NOMO-1 treated with DMSO at 0.1 percent for 48 hours (cell line): ENCODE measurements at regions not wholly inside any gene's neighbourhood (a gene's known extent, or its start where the extent isn't known, plus 50 kb on each side); places are given as distances from the start of the nearest gene placed in this dataset.

Experiments used
- DNase-seq: peaks from one replicate; lab custom pipeline; 2025; ENCODE audit not compliant: unreplicated experiment; lab: John Stamatoyannopoulos, UW

- no peak for DNase-seq
Measured at GRCh38 chr2:104033399-104033798, 820.5 kb upstream of the POU3F3 start.

DNA sequence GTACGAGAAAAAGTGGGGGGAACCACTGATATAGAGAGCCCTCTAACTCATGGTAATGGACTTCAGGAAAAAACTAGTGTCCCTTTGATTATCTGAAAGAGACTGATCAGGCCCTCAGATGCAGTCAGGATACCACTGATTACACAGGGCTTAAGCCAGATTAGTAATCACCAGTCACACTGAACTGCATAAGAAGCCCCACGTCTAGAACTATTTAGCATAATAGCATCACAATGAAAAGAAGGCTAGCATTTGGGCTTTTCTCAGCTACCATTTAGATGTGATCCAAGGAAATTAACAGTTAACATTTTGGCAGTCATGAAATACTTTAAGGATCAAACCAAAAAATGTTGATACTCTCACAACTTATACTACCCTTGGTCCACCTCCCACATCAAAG lies 813.1 kb upstream of the POU3F3 start:
- no peak for DNase-seq

GRCh38 chr2:104041351-104041750 lies 812.6 kb upstream of the POU3F3 start:
- no peak for DNase-seq

- DNase-seq, result no peak
Measured at GRCh38 chr2:104043864-104044263, 810.1 kb upstream of the POU3F3 start.

DNA sequence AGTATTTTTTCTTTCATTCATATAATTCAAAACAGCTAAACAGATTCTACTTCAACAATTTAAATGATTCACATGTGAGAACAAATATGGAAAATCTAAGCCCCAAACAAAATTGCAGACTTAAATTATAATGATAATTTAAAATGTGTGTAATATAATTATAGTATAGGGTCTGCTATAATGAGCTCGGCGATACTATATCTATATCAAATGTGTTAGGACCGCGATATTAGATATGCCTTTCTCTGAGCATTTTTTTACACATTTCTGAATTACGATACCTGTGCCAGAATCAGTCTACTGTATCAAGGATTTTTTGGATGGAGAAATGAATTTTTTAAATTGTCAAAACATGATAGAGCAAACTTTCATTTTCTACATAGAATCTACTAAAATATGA lies 808.8 kb upstream of the POU3F3 start:
- DNase-seq, result no peak

DNA sequence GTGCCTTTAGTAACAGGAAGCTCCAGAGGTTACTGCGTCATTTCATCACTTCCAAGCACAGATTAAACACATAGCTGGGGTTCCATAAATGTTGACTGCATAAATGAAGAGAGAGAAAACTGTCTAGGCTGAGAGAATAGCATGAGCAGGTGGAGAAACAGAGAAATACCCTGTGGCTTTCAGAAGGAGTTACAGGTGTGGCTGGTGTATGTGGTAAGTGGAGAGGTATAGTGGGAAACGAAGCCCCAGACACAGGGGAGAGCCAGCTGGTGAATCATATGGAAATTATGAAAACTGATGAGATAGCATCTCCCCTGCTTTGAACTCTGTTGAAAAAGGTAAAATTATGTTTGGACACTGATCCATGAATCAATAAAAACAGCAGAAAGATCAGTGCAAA lies 807.4 kb upstream of the POU3F3 start:
- no peak for DNase-seq

- no peak for DNase-seq
Measured at GRCh38 chr2:104047516-104047915, 806.4 kb upstream of the POU3F3 start.

DNA sequence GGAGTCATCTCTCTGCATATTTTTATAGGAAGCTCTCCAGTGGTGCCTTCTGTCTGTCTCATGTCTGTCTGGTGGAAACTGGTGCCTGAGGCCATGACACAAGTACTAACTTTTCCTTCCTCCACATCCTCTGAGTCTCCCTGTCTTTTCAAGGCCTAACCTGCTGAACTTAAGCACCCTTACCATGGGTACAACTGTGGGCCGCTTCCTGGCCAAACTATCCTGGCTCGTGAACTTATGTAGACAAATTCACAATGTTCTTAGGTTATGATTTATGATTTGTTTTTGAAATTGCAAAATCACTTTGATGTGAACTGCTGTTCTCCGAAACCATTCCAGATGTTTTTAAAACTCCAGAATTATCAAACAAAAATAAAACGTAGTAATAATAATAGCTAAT lies 804.5 kb upstream of the POU3F3 start:
- DNase-seq, result no peak

GRCh38 chr2:104049981-104050380 lies 803.9 kb upstream of the POU3F3 start:
- DNase-seq, result no peak

GRCh38 chr2:104050656-104051242 lies 803.2 kb upstream of the POU3F3 start:
- no peak for DNase-seq

GRCh38 chr2:104051766-104052165 lies 802.1 kb upstream of the POU3F3 start:
- no peak for DNase-seq

DNA sequence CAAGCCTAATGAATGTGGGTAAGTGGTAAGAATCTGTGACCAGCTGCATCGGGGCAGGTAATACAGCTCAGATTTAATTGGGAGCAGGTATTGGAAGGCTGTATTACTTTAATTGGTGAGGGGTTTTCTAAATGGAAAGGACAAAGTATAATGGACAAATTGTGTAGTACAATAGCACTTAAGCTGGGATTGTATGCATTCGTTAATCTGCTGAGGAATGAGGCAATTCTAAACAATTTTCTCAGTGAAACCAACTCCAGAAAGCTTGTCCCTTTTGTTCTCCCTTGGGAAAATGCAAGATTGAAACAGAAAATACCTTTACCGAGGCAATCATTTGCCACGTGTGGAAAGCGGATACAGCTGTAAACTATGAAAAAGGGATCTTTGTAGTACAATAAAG lies 801.6 kb upstream of the POU3F3 start:
- DNase-seq, result no peak

GRCh38 chr2:104056451-104056850 lies 797.5 kb upstream of the POU3F3 start:
- DNase-seq, result no peak

- DNase-seq, result no peak
Measured at GRCh38 chr2:104068665-104069064, 785.2 kb upstream of the POU3F3 start.

DNA sequence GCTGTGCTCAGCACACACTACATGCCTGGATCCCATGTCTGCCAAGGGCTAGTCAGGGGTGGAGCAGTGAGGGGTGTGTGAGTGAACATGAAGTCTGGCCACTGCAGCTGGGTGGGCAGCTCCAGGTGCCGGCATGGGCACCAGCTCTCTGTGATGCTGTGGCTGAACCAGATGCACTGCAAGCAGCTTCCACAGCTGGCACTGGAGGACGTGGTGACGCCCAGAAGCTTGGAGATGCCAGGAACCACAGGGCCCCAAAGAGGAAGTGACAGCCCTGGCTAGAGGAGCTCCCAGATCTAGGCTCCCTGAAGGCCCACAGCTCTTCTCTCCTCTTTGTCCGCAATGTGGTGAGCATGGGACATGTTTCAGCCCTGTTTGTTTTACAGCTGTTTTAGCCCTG lies 776.3 kb upstream of the POU3F3 start:
- DNase-seq, result no peak

- no peak for DNase-seq
Measured at GRCh38 chr2:104078431-104079157, 775.3 kb upstream of the POU3F3 start.

DNA sequence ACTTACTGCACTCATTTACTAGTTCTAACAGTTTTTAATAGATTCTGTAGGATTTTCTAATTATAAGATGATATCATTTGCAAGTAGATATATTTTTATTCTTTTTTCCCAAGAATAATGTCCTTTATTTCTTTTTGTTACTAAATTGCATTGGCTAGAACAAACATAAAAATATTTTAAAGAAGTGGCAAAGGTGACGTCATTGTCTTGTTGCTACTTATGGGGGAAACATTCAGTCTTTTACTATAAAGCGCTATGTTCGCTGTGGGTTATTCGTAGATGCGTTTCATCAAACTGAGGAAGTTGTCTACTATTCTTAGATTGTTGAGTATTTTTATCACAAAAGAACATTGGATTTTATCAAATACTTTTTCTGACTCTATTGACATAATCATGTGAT lies 765.2 kb upstream of the POU3F3 start:
- no peak for DNase-seq

- no peak for DNase-seq
Measured at GRCh38 chr2:104090407-104090806, 763.5 kb upstream of the POU3F3 start.

GRCh38 chr2:104091894-104092293 lies 762.0 kb upstream of the POU3F3 start:
- DNase-seq, result no peak

GRCh38 chr2:104092886-104093285 lies 761.0 kb upstream of the POU3F3 start:
- DNase-seq, result no peak

DNA sequence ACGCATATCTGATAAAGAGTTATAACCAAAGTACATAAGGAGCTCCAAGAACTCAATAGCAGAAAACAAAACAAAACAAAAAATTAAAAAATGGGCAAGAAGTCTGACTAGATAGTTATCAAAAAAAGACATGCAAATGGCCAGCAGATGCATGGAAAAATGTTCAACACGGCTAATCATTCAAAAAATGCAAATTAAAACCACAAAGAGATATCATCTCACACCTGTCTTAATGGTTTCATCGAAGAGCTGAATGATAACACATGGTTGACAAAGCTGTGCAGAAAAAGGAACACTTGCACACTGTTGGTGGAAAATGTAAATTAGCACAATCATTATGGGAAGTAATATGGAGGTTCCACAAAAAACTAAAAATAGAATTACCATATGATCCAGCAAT lies 751.3 kb upstream of the POU3F3 start:
- DNase-seq, result no peak

GRCh38 chr2:104109356-104109755 lies 744.6 kb upstream of the POU3F3 start:
- no peak for DNase-seq

DNA sequence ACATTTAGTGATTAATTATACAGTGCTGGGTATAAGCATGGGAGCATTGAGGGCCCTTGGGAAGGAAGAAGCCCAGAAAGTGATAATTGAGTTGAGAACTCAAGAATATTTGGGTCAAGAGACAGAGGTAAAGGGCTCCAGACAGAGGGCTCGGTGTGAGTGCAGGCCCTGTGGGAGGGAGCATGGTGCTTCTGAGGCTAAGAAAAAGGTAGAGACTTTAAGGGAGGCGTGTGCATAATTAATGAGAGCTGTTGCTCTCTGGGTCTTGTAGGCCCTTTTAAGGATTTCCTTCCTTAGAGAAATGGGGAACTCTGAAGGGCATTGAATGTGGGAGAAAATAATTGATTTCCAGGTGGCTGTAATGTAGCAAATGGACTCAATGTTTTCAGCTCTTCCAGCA lies 735.0 kb upstream of the POU3F3 start:
- DNase-seq, result no peak
